K562 (cell line): ENCODE measurements at regions not wholly inside any gene's neighbourhood (a gene's known extent, or its start where the extent isn't known, plus 50 kb on each side); places are given as distances from the start of the nearest gene placed in this dataset.
"Not testable (repeated sequence)": the region's sequence is repeated elsewhere in the genome, so short reads cannot be mapped to it uniquely, and the experiment has no call there.

Source experiments
- ATAC-seq: fragments of 200-7000 bp; cut with Tn5 transposase; 3 replicates; pipeline ENCODE4 v1.9.1; 2020; ENCODE audit warnings: moderate library complexity
- BruUV-seq: library from RNA; stranded (reverse); fragments of 400-500 nt; replicated peaks from 2 replicates; lab custom pipeline; 2021; lab: Mats Ljungman, UMichigan
- CTCF ChIA-PET: fragments of 300-600 bp; formaldehyde crosslinking; extraction: SDS; loops from one replicate; lab custom pipeline; 2021; ENCODE audit warnings: low intra/inter-chr PET ratio; lab: Yijun Ruan, JAX
- POLR2A ChIA-PET: fragments of 300-600, 350-650 bp; sonication (Branson Sonifier 250); formaldehyde crosslinking; extraction: SDS; loops from one replicate; lab custom pipeline; 2021; ENCODE audit warnings: antibody characterized with exemption, inconsistent platforms; lab: Yijun Ruan, JAX
- DNase-seq, 4 experiments: peaks; one replicate each; pipeline versions ENCODE4 v3.0.0 to v3.0.0-alpha.2; 2011 to 2018; ENCODE audit warnings: low spot score in 3 of 4, mixed read lengths in 3 of 4; ENCODE audit errors: extremely low read depth in 1 of 4
- FAIRE-seq: peaks from 2 replicates; lab custom pipeline; 2011; peaks lifted over from hg19 to GRCh38; lab: Jason Lieb, UNC
- H2AFZ ChIP-seq: 2 replicates; pipeline ENCODE4 v1.6.0; 2011; ENCODE audit warnings: low read depth, low read length, control low read depth, inconsistent platforms
- H3K27ac ChIP-seq: fragments of 200-600 bp; 3 replicates; pipeline ENCODE4 v1.8.0; 2011; ENCODE audit warnings: low read depth, mild to moderate bottlenecking, control low read depth, inconsistent platforms, low read length, moderate library complexity, mixed read lengths; ENCODE audit errors: extremely low read depth
- H3K27me3 ChIP-seq, 2 experiments: fragments of 300-600 bp in 1 of 2; 2 replicates in 1 of 2; 3 replicates in 1 of 2; pipeline versions ENCODE4 v1.6.0 to v1.8.0; 2011; ENCODE audit warnings: inconsistent platforms in 2 of 2, low read length in 2 of 2, mild to moderate bottlenecking in 1 of 2, mixed read lengths in 1 of 2, moderate library complexity in 1 of 2; ENCODE audit not compliant: control insufficient read depth in 2 of 2, insufficient read depth in 2 of 2
- H3K36me3 ChIP-seq: fragments of 300-600 bp; 3 replicates; pipeline ENCODE4 v1.8.0; 2011; ENCODE audit warnings: mild to moderate bottlenecking, low read length, inconsistent platforms; ENCODE audit not compliant: control insufficient read depth, insufficient read depth
- H3K4me1 ChIP-seq, 2 experiments: fragments of 200-600 bp in 1 of 2; replicated peaks in 1 of 2; 2 replicates in 1 of 2; 3 replicates in 1 of 2; pipeline versions ENCODE4 v1.5.1 to v1.8.0; 2011; ENCODE audit warnings: inconsistent platforms in 2 of 2, low read length in 2 of 2, mild to moderate bottlenecking in 1 of 2, mixed read lengths in 1 of 2, moderate library complexity in 1 of 2; ENCODE audit not compliant: control insufficient read depth in 2 of 2, insufficient read depth in 2 of 2
- H3K4me2 ChIP-seq: 2 replicates; pipeline ENCODE4 v1.6.1; 2011; ENCODE audit warnings: low read length, control low read depth, inconsistent platforms, mixed read lengths; ENCODE audit not compliant: insufficient read depth
- H3K4me3 ChIP-seq: fragments of 200-600 bp; sonication (generic), shearing (Covaris generic); 2 replicates; pipeline ENCODE4 v1.5.1; 2016; ENCODE audit warnings: control low read depth, inconsistent platforms
- H3K79me2 ChIP-seq: fragments of 200-600 bp; 3 replicates; pipeline ENCODE4 v1.8.0; 2011; ENCODE audit warnings: low read length, inconsistent platforms; ENCODE audit not compliant: control insufficient read depth, insufficient read depth
- H3K9ac ChIP-seq, 2 experiments: 2 replicates each; pipeline versions ENCODE4 v1.6.0 to v1.6.1; 2011; ENCODE audit warnings: low read depth in 2 of 2, low read length in 2 of 2, control low read depth in 1 of 2, inconsistent platforms in 1 of 2, mild to moderate bottlenecking in 1 of 2, mixed read lengths in 1 of 2; ENCODE audit not compliant: insufficient read depth in 1 of 2
- H3K9me1 ChIP-seq: one replicate; pipeline ENCODE4 v1.6.0; 2011; ENCODE audit warnings: inconsistent platforms, mild to moderate bottlenecking, low read length, moderate library complexity; ENCODE audit not compliant: control insufficient read depth, insufficient read depth
- H3K9me3 ChIP-seq: replicated peaks from 2 replicates; pipeline ENCODE4 v1.5.1; 2011; ENCODE audit warnings: low read depth, low read length, inconsistent platforms; ENCODE audit not compliant: control insufficient read depth, insufficient read depth
- H4K20me1 ChIP-seq: replicated peaks from 2 replicates; pipeline ENCODE4 v1.6.1; 2011; ENCODE audit warnings: low read length, inconsistent platforms, mixed read lengths; ENCODE audit not compliant: control insufficient read depth, insufficient read depth
- FOXA3 ChIP-seq, 2 experiments: fragments of 450-650 bp in 1 of 2; sonication (generic) in 1 of 2; formaldehyde crosslinking; IDR thresholded peaks in 1 of 2; conservative IDR thresholded peaks in 1 of 2; 2 replicates each; pipeline versions ENCODE4 v1.4.0 to v1.8.0; 2020 to 2022; ENCODE audit warnings: mild to moderate bottlenecking in 2 of 2, missing genetic modification reagents in 1 of 2
- FOXK2 ChIP-seq, 2 experiments: fragments of 450-650 bp; IDR thresholded peaks in 1 of 2; conservative IDR thresholded peaks in 1 of 2; 2 replicates each; pipeline ENCODE4 v1.6.1; 2016; ENCODE audit warnings: low read depth in 2 of 2, mild to moderate bottlenecking in 1 of 2
- KLF1 ChIP-seq: fragments of 450-650 bp; IDR thresholded peaks from 2 replicates; pipeline ENCODE4 v1.6.1; 2016; ENCODE audit warnings: missing genetic modification characterization, missing compliant biosample characterization
- POLR2G ChIP-seq: fragments of 200-400 bp; formaldehyde crosslinking; IDR thresholded peaks from 2 replicates; pipeline ENCODE4 v1.6.1; 2017; ENCODE audit warnings: low read depth, mild to moderate bottlenecking, antibody characterized with exemption, low read length, moderate library complexity
- RBFOX2 ChIP-seq: fragments of 200-400 bp; formaldehyde crosslinking; IDR thresholded peaks from 2 replicates; pipeline ENCODE4 v1.6.1; 2017; ENCODE audit warnings: low read depth, mild to moderate bottlenecking, low read length, moderate library complexity
- WGBS: fragments of 100-300 bp; shearing (Covaris generic); methylation state at CpG from one replicate; pipeline ENCODE4 v1.1.6; 2016; ENCODE audit warnings: low coverage, mixed read lengths; ENCODE audit not compliant: insufficient coverage; ENCODE audit errors: missing lambda C conversion rate; 5-methylcytosine and 5-hydroxymethylcytosine counted together
- in situ Hi-C: fragments of 300-500 bp; cut with MboI; formaldehyde crosslinking; loops from 4 replicates; pipeline ENCODE4 v1.15.0; 2018; ENCODE audit warnings: inconsistent platforms, mixed read lengths
- intact Hi-C: fragments of 100-400 bp; cut with micrococcal nuclease; formaldehyde crosslinking; loops from 2 replicates; pipeline ENCODE4 v1.14.2; 2022
- TF ChIP-seq, protein P1 (sequence below), 2 experiments: fragments of 450-650 bp; formaldehyde crosslinking in 1 of 2; IDR thresholded peaks; 2 replicates each; pipeline versions ENCODE4 v1.4.0 to v1.6.1; 2014 to 2020; ENCODE audit warnings: mild to moderate bottlenecking in 2 of 2, borderline replicate concordance in 1 of 2, low read depth in 1 of 2

DNA sequence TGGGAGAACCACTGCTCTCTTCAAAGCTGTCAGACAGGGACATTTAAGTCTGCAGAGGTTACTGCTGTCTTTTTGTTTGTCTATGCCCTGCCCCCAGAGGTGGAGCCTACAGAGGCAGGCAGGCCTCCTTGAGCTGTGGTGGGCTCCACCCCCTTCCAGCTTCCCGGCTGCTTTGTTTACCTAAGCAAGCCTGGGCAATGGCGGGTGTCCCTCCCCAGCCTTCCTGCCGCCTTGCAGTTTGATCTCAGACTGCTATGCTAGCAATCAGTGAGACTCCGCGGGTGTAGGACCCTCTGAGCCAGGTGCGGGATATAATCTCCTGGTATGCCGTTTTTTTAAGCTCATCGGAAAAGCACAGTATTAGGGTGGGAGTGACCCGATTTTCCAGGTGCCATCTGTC lies 141.0 kb downstream of the PLPPR4 start:
- H4K20me1 ChIP-seq, FAIRE-seq, H3K4me1 ChIP-seq, intact Hi-C loops, BruUV-seq: not testable (repeated sequence)
- DNase-seq = peak in 1 of 4 experiments; percentile 38
- TF ChIP-seq POLR2G (0 out of 2 replicates have a peak, but pooled peaks have one; percentile 31), FOXA3 (CRISPR knock-in tag; conservative IDR thresholded peaks at IDR 0.05 in 1 of 2, IDR thresholded peaks at IDR 0.05 in 1 of 2) (peak; percentile 76 to 81; a peak in 3 of 4 replicates), RBFOX2 (peak; percentile 58), FOXK2 (conservative IDR thresholded peaks at IDR 0.05 in 1 of 2, IDR thresholded peaks at IDR 0.05 in 1 of 2; ENCODE audit: low read depth in 2 of 2) (peak in 1 of 2 experiments; percentile 30; a peak in 1 of 4 replicates)
- TF ChIP-seq, all 486 proteins: peak for 4; not testable (repeated sequence) for 482
- peak overlapping the region; percentile 55 for H3K4me2 ChIP-seq
- in situ Hi-C loops, H3K27me3 ChIP-seq, CTCF ChIA-PET, H3K79me2 ChIP-seq, ATAC-seq, H3K9me3 ChIP-seq, POLR2A ChIA-PET, H3K27ac ChIP-seq, H3K9me1 ChIP-seq, H3K36me3 ChIP-seq: not testable (repeated sequence)
- peak overlapping the region; percentile 8; the same call in 1 of the 2 replicates for H3K4me3 ChIP-seq
- WGBS = 10% methylated on average over 9 of the region's 9 CpGs
- peak overlapping the region in 1 of 2 experiments; percentile 58; a peak in 1 of 4 replicates for H3K9ac ChIP-seq
- peak overlapping the region; percentile 64 for H2AFZ ChIP-seq

GRCh38 chr1:99407018-99407417 lies 142.7 kb downstream of the PLPPR4 start:
- WGBS = 2% methylated on average over 3 of the region's 3 CpGs
- Histone ChIP-seq H3K9me1 (no peaks in the 10 kb centered on the region), H3K79me2 (no peaks in the 10 kb centered on the region), H3K9ac (no peak overlapping the region), H3K27ac (no peak overlapping the region), H3K27me3 (no peaks in the 10 kb centered on the region), H4K20me1 (no peaks in the 10 kb centered on the region), H3K9me3 (no peaks in the 10 kb centered on the region), H3K36me3 (no peaks in the 10 kb centered on the region), H3K4me3 (no peak overlapping the region), H2AFZ (no peak overlapping the region), H3K4me1 (no peaks in the 10 kb centered on the region), H3K4me2 (no peak overlapping the region)
- DNase-seq = peak in 1 of 4 experiments; percentile 3
- in situ Hi-C loops (no loop called here), intact Hi-C loops (no loop called here)
- CTCF ChIA-PET = no interaction called here
- no peak for FAIRE-seq
- POLR2A ChIA-PET = no interaction called here
- ATAC-seq = peak; percentile 61; the same call in 2 of the 3 replicates
- BruUV-seq = no TSS peak
- TF ChIP-seq, protein P1, sequence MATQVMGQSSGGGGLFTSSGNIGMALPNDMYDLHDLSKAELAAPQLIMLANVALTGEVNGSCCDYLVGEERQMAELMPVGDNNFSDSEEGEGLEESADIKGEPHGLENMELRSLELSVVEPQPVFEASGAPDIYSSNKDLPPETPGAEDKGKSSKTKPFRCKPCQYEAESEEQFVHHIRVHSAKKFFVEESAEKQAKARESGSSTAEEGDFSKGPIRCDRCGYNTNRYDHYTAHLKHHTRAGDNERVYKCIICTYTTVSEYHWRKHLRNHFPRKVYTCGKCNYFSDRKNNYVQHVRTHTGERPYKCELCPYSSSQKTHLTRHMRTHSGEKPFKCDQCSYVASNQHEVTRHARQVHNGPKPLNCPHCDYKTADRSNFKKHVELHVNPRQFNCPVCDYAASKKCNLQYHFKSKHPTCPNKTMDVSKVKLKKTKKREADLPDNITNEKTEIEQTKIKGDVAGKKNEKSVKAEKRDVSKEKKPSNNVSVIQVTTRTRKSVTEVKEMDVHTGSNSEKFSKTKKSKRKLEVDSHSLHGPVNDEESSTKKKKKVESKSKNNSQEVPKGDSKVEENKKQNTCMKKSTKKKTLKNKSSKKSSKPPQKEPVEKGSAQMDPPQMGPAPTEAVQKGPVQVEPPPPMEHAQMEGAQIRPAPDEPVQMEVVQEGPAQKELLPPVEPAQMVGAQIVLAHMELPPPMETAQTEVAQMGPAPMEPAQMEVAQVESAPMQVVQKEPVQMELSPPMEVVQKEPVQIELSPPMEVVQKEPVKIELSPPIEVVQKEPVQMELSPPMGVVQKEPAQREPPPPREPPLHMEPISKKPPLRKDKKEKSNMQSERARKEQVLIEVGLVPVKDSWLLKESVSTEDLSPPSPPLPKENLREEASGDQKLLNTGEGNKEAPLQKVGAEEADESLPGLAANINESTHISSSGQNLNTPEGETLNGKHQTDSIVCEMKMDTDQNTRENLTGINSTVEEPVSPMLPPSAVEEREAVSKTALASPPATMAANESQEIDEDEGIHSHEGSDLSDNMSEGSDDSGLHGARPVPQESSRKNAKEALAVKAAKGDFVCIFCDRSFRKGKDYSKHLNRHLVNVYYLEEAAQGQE (IDR thresholded peaks at IDR 0.05; ENCODE audit: borderline replicate concordance) = peak; percentile 29; the same call in 1 of the 2 replicates
- TF ChIP-seq, protein P1 (CRISPR knock-in tag; IDR thresholded peaks at IDR 0.05; ENCODE audit: low read depth) = no peak
- TF ChIP-seq KLF1 (tag) = no peak
